ENCODE measurements at regions not wholly inside any gene's neighbourhood (a gene's known extent, or its start where the extent isn't known, plus 50 kb on each side); places are given as distances from the start of the nearest gene placed in this dataset.

DNA sequence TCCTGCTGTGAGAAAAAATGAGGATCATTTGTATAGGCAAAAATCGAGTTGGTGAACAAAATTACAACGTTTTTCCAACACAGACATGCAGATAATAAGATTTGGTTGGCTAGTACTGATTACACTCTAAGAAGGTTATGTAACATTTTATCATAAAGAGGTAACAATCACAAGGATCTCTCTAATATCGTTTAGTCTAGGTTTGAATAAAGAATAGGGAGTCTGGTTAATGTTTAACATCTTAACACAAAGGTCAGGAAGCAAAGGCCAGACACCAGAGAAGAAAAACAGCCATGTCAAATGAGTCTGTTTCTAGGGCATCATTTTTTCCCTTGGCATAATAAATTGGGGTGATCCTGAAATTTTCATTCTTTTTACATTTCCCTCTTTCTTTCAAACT is 207.4 kb upstream of the CHRM3 start:
- no peaks in the 10 kb centered on the region for H3K27me3 ChIP-seq (replicated peaks; ENCODE audit: insufficient read depth)
- intact Hi-C loops (cut with DNase I), result no loop called here
- H3K36me3 ChIP-seq, result no peaks in the 10 kb centered on the region
- H3K27ac ChIP-seq, result no peak overlapping the region
- DNase-seq (ENCODE audit: low spot score), result no peak
- no peaks in the 10 kb centered on the region for H3K4me1 ChIP-seq (replicated peaks)
- WGBS, result 40% methylated on average over 3 of the region's 3 CpGs
- H3K9me3 ChIP-seq, result no peaks in the 10 kb centered on the region
- H3K4me3 ChIP-seq, result no peak overlapping the region
- TF ChIP-seq POLR2A (IDR thresholded peaks at IDR 0.05), result no peak
- TF ChIP-seq, protein P1, sequence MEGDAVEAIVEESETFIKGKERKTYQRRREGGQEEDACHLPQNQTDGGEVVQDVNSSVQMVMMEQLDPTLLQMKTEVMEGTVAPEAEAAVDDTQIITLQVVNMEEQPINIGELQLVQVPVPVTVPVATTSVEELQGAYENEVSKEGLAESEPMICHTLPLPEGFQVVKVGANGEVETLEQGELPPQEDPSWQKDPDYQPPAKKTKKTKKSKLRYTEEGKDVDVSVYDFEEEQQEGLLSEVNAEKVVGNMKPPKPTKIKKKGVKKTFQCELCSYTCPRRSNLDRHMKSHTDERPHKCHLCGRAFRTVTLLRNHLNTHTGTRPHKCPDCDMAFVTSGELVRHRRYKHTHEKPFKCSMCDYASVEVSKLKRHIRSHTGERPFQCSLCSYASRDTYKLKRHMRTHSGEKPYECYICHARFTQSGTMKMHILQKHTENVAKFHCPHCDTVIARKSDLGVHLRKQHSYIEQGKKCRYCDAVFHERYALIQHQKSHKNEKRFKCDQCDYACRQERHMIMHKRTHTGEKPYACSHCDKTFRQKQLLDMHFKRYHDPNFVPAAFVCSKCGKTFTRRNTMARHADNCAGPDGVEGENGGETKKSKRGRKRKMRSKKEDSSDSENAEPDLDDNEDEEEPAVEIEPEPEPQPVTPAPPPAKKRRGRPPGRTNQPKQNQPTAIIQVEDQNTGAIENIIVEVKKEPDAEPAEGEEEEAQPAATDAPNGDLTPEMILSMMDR (IDR thresholded peaks at IDR 0.05), result no peak
- TF ChIP-seq POLR2AphosphoS5 (IDR thresholded peaks at IDR 0.05), result no peak

DNA sequence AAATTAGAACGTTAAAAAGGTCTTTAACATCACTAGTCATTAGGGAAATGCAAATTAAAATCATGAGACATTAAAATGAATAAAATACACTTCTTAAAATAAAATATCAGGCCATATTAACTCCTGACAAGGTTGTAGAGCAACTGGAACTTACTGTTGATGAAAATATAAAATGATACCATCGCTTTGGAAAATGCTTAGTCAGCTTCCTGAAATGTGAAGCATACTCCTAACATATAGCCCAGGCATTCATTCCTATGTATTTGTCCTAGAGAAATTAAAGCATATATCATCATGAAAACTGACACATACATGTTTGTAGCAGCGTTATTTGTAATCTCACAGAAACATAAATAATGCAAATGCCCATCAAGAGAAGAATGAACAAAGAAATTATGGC is 211.5 kb upstream of the CHRM3 start:
- Histone ChIP-seq H3K4me3 (no peak overlapping the region), H3K36me3 (no peaks in the 10 kb centered on the region), H3K4me1 (replicated peaks) (no peaks in the 10 kb centered on the region), H3K9me3 (no peaks in the 10 kb centered on the region), H3K27me3 (replicated peaks; ENCODE audit: insufficient read depth) (no peaks in the 10 kb centered on the region), H3K27ac (no peak overlapping the region)
- DNase-seq (ENCODE audit: low spot score), result no peak
- WGBS, result 94% methylated on average over 3 of the region's 3 CpGs
- intact Hi-C loops (cut with DNase I), result no loop called here
- TF ChIP-seq POLR2AphosphoS5 (IDR thresholded peaks at IDR 0.05) (no peak), POLR2A (IDR thresholded peaks at IDR 0.05) (no peak)
- TF ChIP-seq, protein P1 (IDR thresholded peaks at IDR 0.05), result no peak

DNA sequence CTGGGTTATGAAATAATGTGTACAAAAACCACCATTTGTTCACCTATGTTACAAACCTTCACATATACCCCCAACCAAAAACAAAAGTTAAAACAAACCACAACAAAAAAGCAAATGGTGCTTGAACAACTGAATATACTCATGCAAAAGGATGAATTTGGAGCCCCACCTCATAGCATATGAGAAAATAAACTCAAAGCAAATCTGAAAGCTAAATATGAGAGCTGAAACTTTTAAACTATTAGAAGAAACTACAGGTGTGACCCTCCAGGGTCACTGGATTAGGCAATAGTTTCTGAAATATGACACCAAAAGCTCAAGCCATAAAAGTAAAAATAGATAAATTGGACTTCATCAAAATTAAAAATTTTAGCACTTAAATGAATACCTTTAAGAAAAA is 215.5 kb upstream of the CHRM3 start:
- Histone ChIP-seq H3K4me1 (replicated peaks) (no peaks in the 10 kb centered on the region), H3K9me3 (no peaks in the 10 kb centered on the region), H3K4me3 (no peak overlapping the region), H3K27ac (no peak overlapping the region), H3K36me3 (no peaks in the 10 kb centered on the region), H3K27me3 (replicated peaks; ENCODE audit: insufficient read depth) (no peaks in the 10 kb centered on the region)
- intact Hi-C loops (cut with DNase I), result no loop called here
- TF ChIP-seq, protein P1 (IDR thresholded peaks at IDR 0.05), result no peak
- no peak for TF ChIP-seq POLR2AphosphoS5 (IDR thresholded peaks at IDR 0.05)
- no peak for TF ChIP-seq POLR2A (IDR thresholded peaks at IDR 0.05)
- no peak for DNase-seq (ENCODE audit: low spot score)

DNA sequence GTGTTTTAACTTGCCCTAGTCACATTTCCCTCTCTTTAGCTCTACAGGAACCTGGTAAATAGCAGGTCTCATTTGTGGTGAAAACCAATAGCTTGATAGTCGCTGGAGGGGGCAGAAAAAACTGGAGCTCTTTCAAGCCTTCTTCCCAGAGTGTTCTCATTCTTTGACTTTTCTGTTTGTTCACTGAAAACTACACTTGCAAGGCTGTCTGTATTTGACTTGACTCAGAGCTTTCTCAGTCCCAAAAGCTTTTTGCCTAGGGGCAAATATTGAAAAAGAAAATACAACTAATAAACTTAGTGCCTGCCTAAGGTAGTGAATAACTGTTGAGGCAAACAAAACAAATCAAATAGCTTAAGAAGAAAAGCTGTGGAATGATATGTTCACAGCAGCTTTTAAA is 217.1 kb upstream of the CHRM3 start:
- 41% methylated on average over 1 of the region's 1 CpG for WGBS
- Histone ChIP-seq H3K27me3 (replicated peaks; ENCODE audit: insufficient read depth) (no peaks in the 10 kb centered on the region), H3K36me3 (no peaks in the 10 kb centered on the region), H3K4me1 (replicated peaks) (no peaks in the 10 kb centered on the region), H3K27ac (no peak overlapping the region), H3K4me3 (no peak overlapping the region), H3K9me3 (no peaks in the 10 kb centered on the region)
- DNase-seq (ENCODE audit: low spot score), result no peak
- TF ChIP-seq, protein P1 (IDR thresholded peaks at IDR 0.05), result no peak
- no peak for TF ChIP-seq POLR2A (IDR thresholded peaks at IDR 0.05)
- no peak for TF ChIP-seq POLR2AphosphoS5 (IDR thresholded peaks at IDR 0.05)
- intact Hi-C loops (cut with DNase I), result no loop called here

DNA sequence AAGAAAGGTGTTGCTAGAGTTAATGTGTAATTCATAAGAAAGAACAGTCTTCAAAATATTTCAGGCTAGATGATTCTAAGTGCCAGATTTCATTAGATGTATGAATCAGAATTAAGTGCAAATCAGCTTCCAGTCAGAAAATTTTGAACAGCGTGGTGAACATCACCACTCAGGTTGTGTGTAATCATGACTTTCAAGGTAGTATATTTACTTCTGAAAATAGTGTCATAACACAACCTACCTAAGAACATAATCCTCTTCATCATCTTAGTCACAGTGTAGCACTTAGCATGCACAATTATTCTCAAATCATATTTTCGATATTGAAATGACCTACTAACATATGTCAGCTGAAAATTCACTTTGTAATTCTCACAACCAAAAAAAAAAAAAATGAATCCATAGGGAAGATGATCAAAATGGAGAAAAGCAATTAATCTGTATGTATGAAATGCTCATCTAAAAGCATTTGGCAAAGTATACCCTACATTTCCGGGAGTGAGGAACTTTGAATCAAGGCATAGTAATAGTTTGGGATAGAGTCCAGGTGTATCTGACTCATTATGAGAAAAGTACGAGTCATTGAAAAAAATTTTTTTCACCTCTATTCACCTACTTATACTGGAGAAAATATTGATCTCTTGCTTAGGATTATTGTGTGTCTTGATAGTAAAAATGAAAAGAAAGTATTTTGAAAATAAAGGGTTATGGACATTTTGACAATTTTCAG is 221.8 kb upstream of the CHRM3 start:
- 87% methylated on average over 4 of the region's 4 CpGs for WGBS
- Histone ChIP-seq H3K4me1 (replicated peaks) (no peaks in the 10 kb centered on the region), H3K27me3 (replicated peaks; ENCODE audit: insufficient read depth) (no peaks in the 10 kb centered on the region), H3K36me3 (no peaks in the 10 kb centered on the region), H3K9me3 (no peaks in the 10 kb centered on the region), H3K4me3 (no peak overlapping the region), H3K27ac (no peak overlapping the region)
- intact Hi-C loops (cut with DNase I), result no loop called here
- no peak for TF ChIP-seq POLR2AphosphoS5 (IDR thresholded peaks at IDR 0.05)
- no peak for TF ChIP-seq POLR2A (IDR thresholded peaks at IDR 0.05)
- TF ChIP-seq, protein P1 (IDR thresholded peaks at IDR 0.05), result no peak
- no peak for DNase-seq (ENCODE audit: low spot score)
